Endothelial cell of umbilical vein (primary cell): ENCODE measurements at regions not wholly inside any gene's neighbourhood (a gene's known extent, or its start where the extent isn't known, plus 50 kb on each side); places are given as distances from the start of the nearest gene placed in this dataset.

Experiments used
- BruUV-seq: library from RNA; stranded (reverse); fragments of 400-500 nt; replicated peaks from 2 replicates; lab custom pipeline; 2021; lab: Mats Ljungman, UMichigan
- CTCF ChIA-PET: fragments of 300-600, 350-600 bp; sonication (Branson Sonifier 250); formaldehyde crosslinking; loops from one replicate; lab custom pipeline; 2021; ENCODE audit warnings: antibody characterized with exemption, inconsistent platforms; lab: Charles Lee
- POLR2A ChIA-PET: fragments of 300-600, 350-600 bp; sonication (Branson Sonifier 250); formaldehyde crosslinking; loops from one replicate; lab custom pipeline; 2021; ENCODE audit warnings: antibody characterized with exemption, inconsistent platforms; lab: Charles Lee
- DNase-seq: peaks from one replicate; pipeline ENCODE4 v3.0.0-alpha.2; 2011; ENCODE audit warnings: low read depth, low spot score
- FAIRE-seq: peaks from 2 replicates; lab custom pipeline; 2011; peaks lifted over from hg19 to GRCh38; lab: Jason Lieb, UNC
- H2AFZ ChIP-seq: 2 replicates; pipeline ENCODE4 v1.6.0; 2012; ENCODE audit warnings: low read depth, low read length, control low read depth, inconsistent platforms
- H3K27ac ChIP-seq: 2 replicates; pipeline ENCODE4 v1.5.1; 2011; ENCODE audit warnings: low read depth, mild to moderate bottlenecking, control low read depth, low read length, moderate library complexity; ENCODE audit not compliant: insufficient read depth
- H3K27me3 ChIP-seq, 2 experiments: 2 replicates each; pipeline versions ENCODE4 v1.6.0 to v1.6.1; 2011; ENCODE audit warnings: low read length in 2 of 2, mixed read lengths in 1 of 2; ENCODE audit not compliant: control insufficient read depth in 2 of 2, insufficient read depth in 2 of 2
- H3K36me3 ChIP-seq, 2 experiments: 2 replicates in 1 of 2; 3 replicates in 1 of 2; pipeline ENCODE4 v1.5.1; 2011; ENCODE audit warnings: low read length in 2 of 2, mild to moderate bottlenecking in 1 of 2, moderate library complexity in 1 of 2; ENCODE audit not compliant: control insufficient read depth in 2 of 2, insufficient read depth in 2 of 2; ENCODE audit errors: extremely low read depth in 1 of 2
- H3K4me1 ChIP-seq: 3 replicates; pipeline ENCODE4 v1.5.1; 2011; ENCODE audit warnings: mild to moderate bottlenecking, low read length; ENCODE audit not compliant: control insufficient read depth, insufficient read depth; ENCODE audit errors: extremely low read depth
- H3K4me2 ChIP-seq: 2 replicates; pipeline ENCODE4 v1.6.1; 2011; ENCODE audit warnings: low read length, control low read depth, mixed read lengths; ENCODE audit not compliant: insufficient read depth
- H3K4me3 ChIP-seq, 3 experiments: fragments of 200-600 bp in 1 of 3; sonication (generic), shearing (Covaris generic) in 1 of 3; replicated peaks in 1 of 3; 2 replicates each; pipeline ENCODE4 v1.5.1; 2011 to 2016; ENCODE audit warnings: control low read depth in 3 of 3, low read length in 3 of 3, mild to moderate bottlenecking in 2 of 3, inconsistent platforms in 1 of 3, low read depth in 1 of 3, moderate library complexity in 1 of 3; ENCODE audit not compliant: insufficient read depth in 1 of 3
- H3K79me2 ChIP-seq: 2 replicates; pipeline ENCODE4 v1.6.0; 2012; ENCODE audit warnings: low read length, inconsistent platforms; ENCODE audit not compliant: control insufficient read depth, insufficient read depth
- H3K9ac ChIP-seq: replicated peaks from 2 replicates; pipeline ENCODE3; 2011; ENCODE audit warnings: low read length, control low read depth; ENCODE audit not compliant: insufficient read depth; ENCODE audit errors: extremely low read depth
- H3K9me1 ChIP-seq: replicated peaks from 3 replicates; pipeline ENCODE4 v1.6.0; 2011; ENCODE audit warnings: mild to moderate bottlenecking, low read length; ENCODE audit not compliant: control insufficient read depth, insufficient read depth; ENCODE audit errors: extremely low read depth
- H3K9me3 ChIP-seq: replicated peaks from 2 replicates; pipeline ENCODE4 v1.5.1; 2012; ENCODE audit warnings: low read length, inconsistent platforms; ENCODE audit not compliant: control insufficient read depth, insufficient read depth
- H4K20me1 ChIP-seq: replicated peaks from 2 replicates; pipeline ENCODE3; 2011; ENCODE audit warnings: mild to moderate bottlenecking, low read length; ENCODE audit not compliant: control insufficient read depth, insufficient read depth; ENCODE audit errors: extremely low read depth
- CTCF ChIP-seq, 2 donors: IDR thresholded peaks; 1 replicate in 1 of 2; 2 replicates in 1 of 2; pipeline ENCODE4 v1.5.1; 2011; ENCODE audit warnings: low read length in 2 of 2, mild to moderate bottlenecking in 2 of 2, moderate library complexity in 2 of 2, control low read depth in 1 of 2, inconsistent platforms in 1 of 2, low read depth in 1 of 2; ENCODE audit not compliant: insufficient read depth in 1 of 2; ENCODE audit errors: extremely low read depth in 1 of 2
- EZH2 ChIP-seq: IDR thresholded peaks from 2 replicates; pipeline ENCODE4 v1.6.1; 2012; ENCODE audit warnings: borderline replicate concordance, low read depth, mild to moderate bottlenecking, moderate library complexity, low read length, inconsistent platforms; ENCODE audit not compliant: severe bottlenecking
- FOS ChIP-seq: IDR thresholded peaks from 2 replicates; pipeline ENCODE4 v1.6.1; 2011; ENCODE audit warnings: mild to moderate bottlenecking, low read length, moderate library complexity, borderline replicate concordance; ENCODE audit not compliant: insufficient read depth
- GATA2 ChIP-seq: IDR thresholded peaks from 2 replicates; pipeline ENCODE4 v1.7.0; 2011; ENCODE audit warnings: low read depth, mild to moderate bottlenecking, moderate library complexity, mixed read lengths, low read length; ENCODE audit not compliant: insufficient read length, insufficient read depth
- JUN ChIP-seq: IDR thresholded peaks from 2 replicates; pipeline ENCODE4 v1.6.1; 2011; ENCODE audit warnings: borderline replicate concordance, low read depth; ENCODE audit not compliant: insufficient read length, insufficient read depth
- MAX ChIP-seq: IDR thresholded peaks from 2 replicates; pipeline ENCODE4 v1.6.1; 2011; ENCODE audit not compliant: insufficient read depth, insufficient read length
- MYC ChIP-seq: IDR thresholded peaks from one replicate; pipeline ENCODE4 v1.6.1; 2011; ENCODE audit warnings: mild to moderate bottlenecking, low read depth, low read length
- POLR2A ChIP-seq: IDR thresholded peaks from 2 replicates; pipeline ENCODE4 v1.6.1; 2012; ENCODE audit warnings: low read depth, mild to moderate bottlenecking, control low read depth, low read length
- POLR2AphosphoS5 ChIP-seq: IDR thresholded peaks from 2 replicates; pipeline ENCODE4 v1.6.1; 2012; ENCODE audit warnings: low read depth, mild to moderate bottlenecking, control low read depth, low read length, moderate library complexity; ENCODE audit not compliant: insufficient read depth
- dilution Hi-C: fragments of 300-500 bp; cut with MboI; formaldehyde crosslinking; loops from one replicate; pipeline ENCODE4 v1.15.0; 2019; ENCODE audit warnings: low sequenced_read_pairs; ENCODE audit not compliant: extremely low pct_ligation_motif_present
- intact Hi-C: fragments of 100-400 bp; cut with micrococcal nuclease; formaldehyde crosslinking; loops from one replicate; pipeline ENCODE4 v1.10.0; 2022

- H4K20me1 ChIP-seq = no peaks in the 10 kb centered on the region
- no peak overlapping the region for H2AFZ ChIP-seq
- peaks cover 0 to 1% of the 10 kb centered on the region in 2 experiments for H3K27me3 ChIP-seq
- intact Hi-C loops = loop anchor here (1.0 to 2.0 kb wide), 2 partner anchors 55 to 351 kb away; no protein-coding TSS in a partner anchor
- TF ChIP-seq GATA2 = no peak
- peak; percentile 29 to 51 for TF ChIP-seq CTCF (IDR thresholded peaks at IDR 0.05; ENCODE audit: extremely low read depth in 1 of 2, insufficient read depth in 1 of 2, low read depth in 1 of 2, low read length in 2 of 2)
- peak; percentile 60 for FAIRE-seq
- H3K4me2 ChIP-seq = no peak overlapping the region
- H3K79me2 ChIP-seq = no peaks in the 10 kb centered on the region
- no peaks in the 10 kb centered on the region for H3K9me1 ChIP-seq
- H3K9ac ChIP-seq = no peak overlapping the region
- dilution Hi-C loops = no loop called here
- H3K36me3 ChIP-seq = no peaks in the 10 kb centered on the region
- BruUV-seq = no TSS peak
- POLR2A ChIA-PET = no interaction called here
- DNase-seq = peak; percentile 12
- no peaks in the 10 kb centered on the region for H3K4me1 ChIP-seq
- H3K4me3 ChIP-seq = no peak overlapping the region
- no peak overlapping the region for H3K27ac ChIP-seq
- no peaks in the 10 kb centered on the region for H3K9me3 ChIP-seq
- CTCF ChIA-PET = interaction anchor here (0.5 to 2.4 kb wide), 10 partner anchors 14 to 390 kb away, joined by 3 to 23 read pairs (median 5); no protein-coding TSS in a partner anchor
Measured at GRCh38 chr11:44483919-44484610, 81.4 kb upstream of the CD82 start.

GRCh38 chr11:44488165-44488965, 77.1 kb upstream of the CD82 start:
- Histone ChIP-seq H4K20me1 (no peaks in the 10 kb centered on the region), H3K4me3 (no peak overlapping the region), H2AFZ (no peak overlapping the region), H3K9ac (no peak overlapping the region), H3K9me3 (no peaks in the 10 kb centered on the region), H3K4me2 (no peak overlapping the region), H3K4me1 (no peaks in the 10 kb centered on the region), H3K79me2 (no peaks in the 10 kb centered on the region), H3K27me3 (peaks cover 3% of the 10 kb centered on the region in 2 experiments), H3K9me1 (no peaks in the 10 kb centered on the region), H3K36me3 (no peaks in the 10 kb centered on the region), H3K27ac (no peak overlapping the region)
- no TSS peak for BruUV-seq
- no peak for TF ChIP-seq POLR2A
- no peak for TF ChIP-seq CTCF (IDR thresholded peaks at IDR 0.05; ENCODE audit: extremely low read depth in 1 of 2, insufficient read depth in 1 of 2, low read depth in 1 of 2, low read length in 2 of 2)
- no peak for TF ChIP-seq MAX
- TF ChIP-seq FOS = no peak
- TF ChIP-seq MYC = no peak
- no peak for TF ChIP-seq GATA2
- no peak for TF ChIP-seq JUN
- no peak for TF ChIP-seq POLR2AphosphoS5
- no peak for TF ChIP-seq EZH2
- dilution Hi-C loops = no loop called here
- DNase-seq (no peak), FAIRE-seq (no peak)
- POLR2A ChIA-PET = no interaction called here
- CTCF ChIA-PET = no interaction called here
- intact Hi-C loops = no loop called here
